ENCODE measurements at regions not wholly inside any gene's neighbourhood (a gene's known extent, or its start where the extent isn't known, plus 50 kb on each side); places are given as distances from the start of the nearest gene placed in this dataset.

- Histone ChIP-seq H3K27ac (ENCODE audit: insufficient read depth, low read length) (no peak overlapping the region), H3K4me2 (ENCODE audit: extremely low read depth, insufficient read depth, low read length) (no peak overlapping the region), H3K4me3 (replicated peaks in 1 of 4; ENCODE audit: control extremely low read depth in 1 of 4, insufficient read depth in 1 of 4, low read depth in 3 of 4, low read length in 4 of 4) (no peak overlapping the region), H4K20me1 (ENCODE audit: control insufficient read depth, extremely low read depth, insufficient read depth, low read length) (no peaks in the 10 kb centered on the region), H3K27me3 (ENCODE audit: control insufficient read depth, insufficient read depth, low read length) (no peaks in the 10 kb centered on the region), H3K36me3 (ENCODE audit: control insufficient read depth, insufficient read depth, low read length) (no peaks in the 10 kb centered on the region), H3K4me1 (ENCODE audit: control insufficient read depth, extremely low read depth, insufficient read depth, low read length) (peaks cover 9% of the 10 kb centered on the region), H3K79me2 (ENCODE audit: control insufficient read depth, insufficient read depth, low read length) (no peaks in the 10 kb centered on the region), H3K9ac (ENCODE audit: insufficient read depth, low read length) (no peak overlapping the region), H2AFZ (ENCODE audit: low read length) (no peak overlapping the region), H3K9me3 (ENCODE audit: control insufficient read depth, insufficient read depth, low read depth, low read length) (no peaks in the 10 kb centered on the region)
- no peak for DNase-seq (ENCODE audit: low read depth in 2 of 2)
- TF ChIP-seq CTCF (conservative IDR thresholded peaks at IDR 0.05 in 1 of 2, IDR thresholded peaks at IDR 0.05 in 1 of 2; ENCODE audit: low read depth in 1 of 2, low read length in 2 of 2) (no peak), EZH2 (IDR thresholded peaks at IDR 0.05; ENCODE audit: low read length, missing control alignments) (no peak)
Observed at GRCh38 chr7:94307399-94308048, 87.2 kb upstream of the COL1A2 start.

GRCh38 chr7:94311515-94311914 is 83.2 kb upstream of the COL1A2 start:
- no peak overlapping the region for H3K4me2 ChIP-seq (ENCODE audit: extremely low read depth, insufficient read depth, low read length)
- no peaks in the 10 kb centered on the region for H4K20me1 ChIP-seq (ENCODE audit: control insufficient read depth, extremely low read depth, insufficient read depth, low read length)
- no peak overlapping the region for H3K9ac ChIP-seq (ENCODE audit: insufficient read depth, low read length)
- no peaks in the 10 kb centered on the region for H3K27me3 ChIP-seq (ENCODE audit: control insufficient read depth, insufficient read depth, low read length)
- peaks cover 2% of the 10 kb centered on the region for H3K4me1 ChIP-seq (ENCODE audit: control insufficient read depth, extremely low read depth, insufficient read depth, low read length)
- H3K4me3 ChIP-seq (replicated peaks in 1 of 4; ENCODE audit: control extremely low read depth in 1 of 4, insufficient read depth in 1 of 4, low read depth in 3 of 4, low read length in 4 of 4): no peak overlapping the region
- no peaks in the 10 kb centered on the region for H3K79me2 ChIP-seq (ENCODE audit: control insufficient read depth, insufficient read depth, low read length)
- TF ChIP-seq CTCF (conservative IDR thresholded peaks at IDR 0.05 in 1 of 2, IDR thresholded peaks at IDR 0.05 in 1 of 2; ENCODE audit: low read depth in 1 of 2, low read length in 2 of 2) (no peak), EZH2 (IDR thresholded peaks at IDR 0.05; ENCODE audit: low read length, missing control alignments) (no peak)
- no peak for DNase-seq (ENCODE audit: low read depth in 2 of 2)
- H3K27ac ChIP-seq (ENCODE audit: insufficient read depth, low read length): no peak overlapping the region
- H3K9me3 ChIP-seq (ENCODE audit: control insufficient read depth, insufficient read depth, low read depth, low read length): no peaks in the 10 kb centered on the region
- H2AFZ ChIP-seq (ENCODE audit: low read length): no peak overlapping the region
- H3K36me3 ChIP-seq (ENCODE audit: control insufficient read depth, insufficient read depth, low read length): no peaks in the 10 kb centered on the region

- H3K4me2 ChIP-seq (ENCODE audit: extremely low read depth, insufficient read depth, low read length): no peak overlapping the region
- H3K36me3 ChIP-seq (ENCODE audit: control insufficient read depth, insufficient read depth, low read length): no peaks in the 10 kb centered on the region
- TF ChIP-seq CTCF (conservative IDR thresholded peaks at IDR 0.05 in 1 of 2, IDR thresholded peaks at IDR 0.05 in 1 of 2; ENCODE audit: low read depth in 1 of 2, low read length in 2 of 2) (no peak), EZH2 (IDR thresholded peaks at IDR 0.05; ENCODE audit: low read length, missing control alignments) (no peak)
- H2AFZ ChIP-seq (ENCODE audit: low read length): no peak overlapping the region
- peaks cover 2% of the 10 kb centered on the region for H3K4me1 ChIP-seq (ENCODE audit: control insufficient read depth, extremely low read depth, insufficient read depth, low read length)
- H3K27ac ChIP-seq (ENCODE audit: insufficient read depth, low read length): no peak overlapping the region
- no peaks in the 10 kb centered on the region for H3K79me2 ChIP-seq (ENCODE audit: control insufficient read depth, insufficient read depth, low read length)
- no peak overlapping the region for H3K9ac ChIP-seq (ENCODE audit: insufficient read depth, low read length)
- H3K9me3 ChIP-seq (ENCODE audit: control insufficient read depth, insufficient read depth, low read depth, low read length): no peaks in the 10 kb centered on the region
- no peak overlapping the region for H3K4me3 ChIP-seq (replicated peaks in 1 of 4; ENCODE audit: control extremely low read depth in 1 of 4, insufficient read depth in 1 of 4, low read depth in 3 of 4, low read length in 4 of 4)
- peak; percentile 66 to 88 for DNase-seq (ENCODE audit: low read depth in 2 of 2)
- H3K27me3 ChIP-seq (ENCODE audit: control insufficient read depth, insufficient read depth, low read length): no peaks in the 10 kb centered on the region
- no peaks in the 10 kb centered on the region for H4K20me1 ChIP-seq (ENCODE audit: control insufficient read depth, extremely low read depth, insufficient read depth, low read length)
Observed at GRCh38 chr7:94313926-94314325, 80.8 kb upstream of the COL1A2 start.
